Esophagus muscularis mucosa (tissue), 3 donors: ENCODE measurements at regions not wholly inside any gene's neighbourhood (a gene's known extent, or its start where the extent isn't known, plus 50 kb on each side); places are given as distances from the start of the nearest gene placed in this dataset.

Experiments used
- CTCF ChIP-seq, 3 experiments: fragments of 200-600 bp in 2 of 3; fragments of 450-650 bp in 1 of 3; sonication (generic) in 2 of 3; IDR thresholded peaks; one replicate each; pipeline ENCODE4 v1.5.1; 2017 to 2019; ENCODE audit warnings: antibody characterized with exemption in 3 of 3, mild to moderate bottlenecking in 2 of 3, moderate library complexity in 1 of 3
- POLR2A ChIP-seq: fragments of 450-650 bp; IDR thresholded peaks from one replicate; pipeline ENCODE4 v1.6.1; 2017; ENCODE audit warnings: antibody characterized with exemption, moderate library complexity, mild to moderate bottlenecking, low read depth

GRCh38 chr21:27802816-27803475 is 836.1 kb upstream of the ADAMTS5 start:
- peak in 2 of 3 experiments; percentile 25 to 65 for TF ChIP-seq CTCF (IDR thresholded peaks at IDR 0.05)
- TF ChIP-seq POLR2A, result no peak
